ENCODE measurements at regions not wholly inside any gene's neighbourhood (a gene's known extent, or its start where the extent isn't known, plus 50 kb on each side); places are given as distances from the start of the nearest gene placed in this dataset.

GRCh38 chr12:112741106-112741505 lies 50.4 kb upstream of the RPH3A start:
- H3K4me1 Mint-ChIP-seq (ENCODE audit: low read depth in 2 of 2), result peaks cover 3 to 14% of the 10 kb centered on the region in 2 donors
- no peak for DNase-seq (ENCODE audit: low spot score)
- peaks cover 15 to 21% of the 10 kb centered on the region in 2 donors for H3K27me3 Mint-ChIP-seq
- no peaks in the 10 kb centered on the region for H3K36me3 Mint-ChIP-seq
- H3K4me3 Mint-ChIP-seq, result no peak overlapping the region
- no peak for ATAC-seq
- no peak overlapping the region for H3K27ac Mint-ChIP-seq
- H3K9me3 Mint-ChIP-seq, result no peaks in the 10 kb centered on the region
